GM21381 (cell line): ENCODE measurements at regions not wholly inside any gene's neighbourhood (a gene's known extent, or its start where the extent isn't known, plus 50 kb on each side); places are given as distances from the start of the nearest gene placed in this dataset.

Experiments used
- ATAC-seq: cut with Tn5 transposase; IDR thresholded peaks from one replicate; pipeline ENCODE4 v1.9.1; 2021; ENCODE audit warnings: mild to moderate bottlenecking, moderate library complexity; ENCODE audit not compliant: unreplicated experiment

- no peak for ATAC-seq
Measured at GRCh38 chr7:132672200-132672990, 96.1 kb upstream of the PLXNA4 start.

DNA sequence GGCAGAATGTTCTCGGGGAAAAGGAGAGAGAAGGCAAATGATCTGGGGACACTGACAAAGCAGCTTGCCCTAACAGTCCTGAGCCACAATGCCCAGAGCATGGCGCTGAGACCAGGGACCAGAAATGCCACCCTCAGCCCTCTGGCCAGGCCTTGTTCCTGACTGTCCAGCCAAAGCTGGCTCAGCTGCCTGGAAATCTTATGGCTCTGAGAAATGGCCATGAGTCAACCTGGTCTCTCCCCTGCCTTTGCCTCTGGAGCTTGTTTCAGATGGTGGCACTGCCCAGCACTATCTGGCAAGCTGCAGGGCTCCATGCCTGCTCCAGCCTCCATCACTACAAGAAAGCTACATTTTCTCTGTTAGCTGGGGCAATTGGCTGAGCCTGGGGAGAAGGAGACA lies 90.5 kb upstream of the PLXNA4 start:
- ATAC-seq: no peak

DNA sequence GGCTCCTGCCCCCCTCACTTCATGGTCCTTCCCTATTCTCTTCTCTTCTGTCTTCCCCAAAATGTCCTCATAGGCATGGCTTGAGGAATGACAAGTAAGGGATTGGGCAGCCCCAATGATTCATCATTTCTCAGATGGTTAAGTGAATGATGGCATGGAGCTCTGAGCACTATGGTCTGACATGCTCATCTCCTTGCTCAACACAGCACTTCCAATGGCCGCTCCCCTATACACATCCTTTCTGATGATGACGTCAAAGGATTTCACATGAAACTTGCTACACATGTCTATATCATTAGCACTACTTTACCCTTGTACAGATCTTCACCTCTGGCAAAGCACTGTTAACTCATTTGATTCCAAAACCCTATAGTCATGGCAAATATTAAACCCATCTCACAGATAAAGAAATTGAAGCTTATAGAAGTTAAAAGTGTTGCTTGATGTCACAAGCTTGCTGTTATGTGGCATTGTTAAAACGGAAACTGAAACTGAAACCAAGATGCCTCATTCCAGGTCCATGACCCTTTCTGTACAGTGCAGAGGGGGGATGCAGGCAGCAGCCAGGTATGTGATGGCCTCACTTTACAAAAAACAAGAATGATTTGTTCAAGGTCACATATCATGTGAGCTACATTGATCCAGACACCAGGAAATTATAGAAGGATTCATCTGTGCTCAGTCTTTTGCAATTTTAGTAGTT lies 90.0 kb upstream of the PLXNA4 start:
- no peak for ATAC-seq

GRCh38 chr7:132656846-132657776 lies 80.8 kb upstream of the PLXNA4 start:
- ATAC-seq: no peak

DNA sequence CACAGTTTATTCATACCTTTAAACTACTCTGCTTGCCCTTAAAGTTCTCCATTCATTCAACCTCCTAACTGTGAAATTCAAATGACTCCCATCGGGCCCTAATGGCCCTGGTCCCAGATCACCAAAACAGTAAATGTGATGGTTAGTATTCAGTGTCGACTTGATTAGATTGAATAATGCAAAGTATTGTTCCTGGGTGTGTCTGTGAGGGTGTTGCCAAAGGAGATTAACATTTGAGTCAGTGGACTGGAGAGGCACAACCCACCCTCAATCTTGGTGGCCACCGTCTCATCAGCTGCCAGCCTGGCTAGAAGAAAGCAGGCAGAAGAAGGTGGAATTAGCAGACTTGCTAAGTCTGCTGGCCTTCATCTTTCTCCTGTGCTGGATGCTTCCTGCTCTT lies 80.1 kb upstream of the PLXNA4 start:
- ATAC-seq: no peak

DNA sequence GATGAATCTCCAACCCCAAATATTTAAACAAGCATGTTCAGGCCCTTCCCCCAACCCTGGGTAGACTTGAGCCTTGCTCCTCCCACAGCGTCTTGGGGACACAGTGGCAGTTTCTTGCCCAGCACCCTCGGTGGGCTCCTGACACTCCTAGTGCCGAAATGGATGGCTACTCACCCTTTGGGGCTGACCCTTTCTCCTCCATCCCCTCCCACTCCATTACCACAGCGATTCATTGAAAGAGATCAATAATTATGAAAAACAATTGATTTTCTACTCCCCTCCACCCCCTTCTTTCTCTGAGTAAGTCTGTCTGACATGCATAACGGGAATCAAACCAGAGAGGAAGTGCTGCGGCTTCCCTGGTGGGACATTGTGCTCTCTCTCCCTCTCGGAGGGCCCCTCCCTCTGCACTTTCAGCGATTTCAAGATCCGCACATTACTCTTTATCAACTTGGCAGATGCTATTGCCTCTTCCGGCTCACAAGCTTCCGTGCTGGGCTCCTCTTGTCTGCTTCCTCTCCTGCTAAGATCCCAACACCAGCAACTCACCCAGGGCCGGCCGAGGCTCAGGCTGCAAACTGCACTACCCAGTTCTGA lies 79.0 kb upstream of the PLXNA4 start:
- ATAC-seq: peak; percentile 34

DNA sequence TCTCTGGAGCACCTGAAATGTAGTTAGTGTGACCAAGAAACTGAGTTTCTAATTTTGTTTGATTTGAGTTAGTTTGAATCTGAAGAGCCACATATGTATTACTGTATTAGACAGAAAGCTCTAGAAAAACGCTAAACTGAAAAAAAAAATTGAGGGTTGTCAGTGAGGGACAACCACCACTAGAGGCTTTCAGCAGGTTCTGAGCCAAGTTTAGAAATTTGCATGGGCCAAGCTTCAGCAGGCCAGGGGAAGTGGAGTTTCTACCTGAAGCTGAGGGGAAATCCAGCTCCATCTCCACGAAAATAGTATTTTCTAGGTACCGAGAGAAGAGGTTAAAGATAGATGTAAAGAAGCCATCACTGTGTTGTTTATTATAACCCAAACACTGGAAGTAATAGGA lies 77.9 kb upstream of the PLXNA4 start:
- ATAC-seq: peak; percentile 57

- ATAC-seq: no peak
Measured at GRCh38 chr7:132653366-132653930, 77.2 kb upstream of the PLXNA4 start.

DNA sequence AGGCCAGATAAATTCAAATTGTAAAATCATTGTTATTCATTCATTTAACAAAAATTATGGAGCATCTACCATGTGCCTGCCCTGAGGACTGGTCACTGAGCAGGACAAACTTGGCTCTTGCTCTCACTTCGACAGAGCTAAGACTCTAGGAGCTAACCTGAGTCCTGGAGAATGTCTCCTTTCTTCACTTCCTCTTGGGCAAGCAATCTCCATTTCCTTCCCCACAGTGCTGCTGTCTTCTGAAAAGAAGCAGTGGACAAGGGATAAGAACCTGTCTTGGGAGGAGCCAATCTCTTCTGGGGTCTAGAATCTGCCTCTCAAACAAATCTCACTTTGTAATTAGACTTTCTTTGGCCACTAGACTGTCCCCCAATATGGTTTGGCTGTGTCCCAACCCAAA lies 76.2 kb upstream of the PLXNA4 start:
- ATAC-seq: no peak

GRCh38 chr7:132650498-132650897 lies 74.2 kb upstream of the PLXNA4 start:
- no peak for ATAC-seq

- no peak for ATAC-seq
Measured at GRCh38 chr7:132647311-132647710, 71.0 kb upstream of the PLXNA4 start.

DNA sequence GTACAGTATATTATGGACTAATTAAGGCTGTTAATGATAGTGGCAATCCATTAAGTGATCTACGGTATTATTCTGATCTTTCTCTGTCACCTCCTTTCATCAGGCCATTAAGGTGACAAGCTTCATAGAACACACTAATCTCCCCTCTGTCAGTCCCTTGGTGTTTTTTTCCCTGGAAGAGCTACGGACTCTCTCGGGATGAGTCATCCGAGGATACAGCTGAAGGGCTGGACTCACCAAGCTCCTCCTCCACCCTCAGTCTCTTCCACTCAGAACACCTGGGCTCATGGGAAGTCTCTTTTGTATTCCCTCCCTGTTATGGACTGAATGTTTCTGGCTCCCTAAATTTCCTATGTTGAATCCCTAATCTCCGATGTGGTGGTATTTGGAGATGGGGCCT lies 69.8 kb upstream of the PLXNA4 start:
- ATAC-seq: no peak

- ATAC-seq: no peak
Measured at GRCh38 chr7:132643302-132643701, 67.0 kb upstream of the PLXNA4 start.

- ATAC-seq: no peak
Measured at GRCh38 chr7:132641238-132641637, 65.0 kb upstream of the PLXNA4 start.

- no peak for ATAC-seq
Measured at GRCh38 chr7:132639983-132640382, 63.7 kb upstream of the PLXNA4 start.

DNA sequence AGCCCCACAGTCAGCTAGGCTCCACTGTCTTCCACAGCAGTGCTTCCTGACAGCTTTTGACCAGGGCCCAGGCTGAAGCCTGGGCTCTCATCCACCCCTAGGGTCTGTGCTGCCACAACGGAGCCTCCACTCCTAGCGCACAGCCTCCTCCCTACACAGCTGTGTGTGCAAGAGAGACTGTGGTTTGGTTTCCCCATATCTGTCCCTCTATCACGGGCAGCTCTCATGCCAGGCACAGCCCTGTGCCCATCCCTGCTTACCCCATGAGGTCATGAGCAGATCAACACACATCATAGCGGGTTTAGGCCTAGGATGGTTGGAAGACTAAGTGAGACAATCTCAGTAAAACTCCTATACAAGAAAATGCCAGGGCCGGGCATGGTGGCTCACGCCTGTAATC lies 61.7 kb upstream of the PLXNA4 start:
- ATAC-seq: no peak

DNA sequence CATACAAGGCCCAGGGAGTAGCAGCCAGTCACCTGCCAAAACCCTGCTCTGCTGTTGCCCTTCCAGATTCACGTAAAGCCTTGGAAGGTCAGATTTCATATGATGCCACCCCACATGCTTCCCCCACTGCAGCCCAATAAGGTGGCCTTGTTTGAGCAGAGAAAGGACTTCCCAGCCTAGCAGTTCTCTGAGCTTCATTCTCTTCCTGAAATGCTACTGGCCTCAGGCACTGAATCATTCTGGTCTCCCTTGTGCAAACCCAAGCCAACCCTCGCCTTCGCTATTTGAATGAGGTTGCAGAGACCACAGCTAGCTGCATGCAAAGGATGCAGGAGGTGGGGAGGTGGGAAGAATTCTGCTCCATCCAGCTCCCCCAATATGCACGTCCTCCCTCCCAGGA lies 60.3 kb upstream of the PLXNA4 start:
- no peak for ATAC-seq

DNA sequence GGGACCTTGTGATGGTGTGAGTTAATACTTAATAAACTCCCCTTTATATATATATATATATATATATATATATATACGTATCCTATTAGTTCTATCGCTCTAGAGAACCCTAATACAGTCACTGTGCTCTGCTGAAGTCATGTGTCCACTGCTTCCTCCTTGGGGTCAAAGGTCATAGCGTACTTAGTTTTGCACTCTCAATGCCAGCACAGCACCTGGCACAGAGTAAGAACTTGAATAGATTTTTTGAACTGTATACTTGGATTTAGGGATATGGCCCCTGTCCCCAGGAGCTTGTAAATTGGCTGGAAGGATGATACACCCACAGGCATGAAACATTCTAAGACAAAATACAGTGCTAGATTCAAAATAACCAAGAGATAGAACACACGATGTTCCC lies 58.9 kb upstream of the PLXNA4 start:
- ATAC-seq: no peak

DNA sequence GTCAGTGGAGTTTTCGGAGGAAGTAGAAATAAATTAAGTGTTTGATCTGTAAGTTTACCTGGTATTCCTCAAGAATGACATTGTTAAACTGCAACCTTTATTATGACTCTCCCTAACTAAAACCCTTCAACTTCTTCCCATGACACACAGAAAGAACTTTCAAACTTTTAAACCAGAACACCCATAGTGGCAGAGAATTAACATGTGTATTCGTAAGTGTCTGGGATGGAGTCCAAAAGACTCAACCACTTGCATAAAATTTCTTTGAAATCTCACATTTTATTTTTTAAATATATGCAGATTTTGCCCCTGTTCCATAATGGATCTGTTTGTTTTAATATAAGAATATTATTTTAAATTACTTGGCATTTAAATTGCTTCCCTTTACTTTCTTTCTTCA lies 54.6 kb upstream of the PLXNA4 start:
- ATAC-seq: no peak
